HG03521 (cell line): ENCODE measurements at regions not wholly inside any gene's neighbourhood (a gene's known extent, or its start where the extent isn't known, plus 50 kb on each side); places are given as distances from the start of the nearest gene placed in this dataset.
A peak's percentile ranks its signal among the peaks of the same experiment; 100 is the strongest.

ENCODE experiments used
- ATAC-seq: cut with Tn5 transposase; IDR thresholded peaks from one replicate; pipeline ENCODE4 v1.9.1; 2021; ENCODE audit warnings: mild to moderate bottlenecking, moderate library complexity; ENCODE audit not compliant: unreplicated experiment

DNA sequence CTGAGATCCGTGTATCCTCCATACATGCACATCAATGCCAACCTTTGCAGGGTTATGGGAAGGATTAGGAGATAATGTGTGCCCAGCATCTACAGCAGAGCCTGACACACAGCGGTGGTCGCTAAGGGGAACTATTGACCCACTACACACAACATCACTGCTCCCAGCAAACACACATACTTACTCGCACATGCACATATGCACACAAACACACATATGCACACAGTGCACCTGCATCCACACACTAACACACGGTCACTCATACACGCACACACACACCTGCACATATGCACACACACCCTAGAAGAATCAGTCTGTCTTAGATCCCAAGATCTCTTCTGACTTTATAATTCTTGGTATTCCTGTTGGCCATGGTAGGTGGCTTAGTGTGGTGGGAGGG lies 118.3 kb downstream of the GYPC start:
- ATAC-seq = no peak

- no peak for ATAC-seq
Measured at GRCh38 chr2:126774761-126775160, 118.8 kb downstream of the GYPC start.

DNA sequence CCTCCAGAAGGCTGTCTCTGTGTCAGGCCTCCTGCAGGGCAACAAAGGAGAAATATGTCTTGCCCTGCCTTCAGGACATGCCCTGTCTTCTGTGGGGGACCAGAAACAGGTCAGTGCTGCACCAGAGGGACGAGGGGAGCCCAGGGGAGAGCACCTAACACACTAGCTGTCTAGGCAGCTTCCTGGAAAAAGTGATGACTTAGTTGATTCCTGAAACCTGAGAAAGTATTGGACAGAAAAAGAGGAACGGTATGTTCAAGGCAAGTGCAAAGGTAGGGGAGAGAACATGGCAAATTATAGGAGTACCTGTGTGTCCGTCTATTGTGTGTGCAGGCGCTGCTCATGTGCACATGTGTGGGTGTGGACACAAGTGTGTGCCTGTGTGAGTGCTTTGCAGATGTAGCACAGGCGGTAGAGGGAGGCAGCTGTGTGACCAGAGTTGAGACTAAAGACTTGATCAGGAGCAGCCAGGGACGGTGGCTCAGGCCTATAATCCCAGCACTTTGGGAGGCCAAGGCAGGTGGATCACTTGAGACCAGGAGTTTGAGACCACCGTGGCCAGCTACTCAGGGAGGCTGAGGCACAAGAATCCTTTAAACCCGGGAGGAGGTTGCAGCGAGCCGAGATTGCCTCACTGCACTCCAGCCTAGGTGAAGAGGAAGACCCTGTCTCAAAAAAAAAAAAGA lies 119.5 kb downstream of the GYPC start:
- no peak for ATAC-seq

DNA sequence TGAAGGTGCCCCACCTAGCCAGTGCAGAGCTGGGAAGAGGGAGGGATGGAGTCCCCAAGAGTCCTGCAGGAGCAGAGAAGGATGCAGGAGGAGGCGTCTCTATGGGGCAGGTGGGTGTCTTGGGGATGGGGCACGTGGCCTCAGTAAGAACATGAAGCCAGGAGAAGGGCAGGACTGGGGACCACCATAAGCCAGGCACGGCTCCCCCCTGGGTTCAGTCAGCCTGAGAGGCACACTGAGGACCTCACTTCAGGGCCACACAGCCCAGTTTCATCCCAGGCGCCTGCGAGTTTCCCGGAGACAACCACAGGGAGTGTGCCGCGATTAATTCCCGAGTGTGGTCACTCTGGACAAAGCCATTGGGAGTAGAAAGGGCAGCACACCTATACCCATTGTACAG lies 120.3 kb downstream of the GYPC start:
- no peak for ATAC-seq

DNA sequence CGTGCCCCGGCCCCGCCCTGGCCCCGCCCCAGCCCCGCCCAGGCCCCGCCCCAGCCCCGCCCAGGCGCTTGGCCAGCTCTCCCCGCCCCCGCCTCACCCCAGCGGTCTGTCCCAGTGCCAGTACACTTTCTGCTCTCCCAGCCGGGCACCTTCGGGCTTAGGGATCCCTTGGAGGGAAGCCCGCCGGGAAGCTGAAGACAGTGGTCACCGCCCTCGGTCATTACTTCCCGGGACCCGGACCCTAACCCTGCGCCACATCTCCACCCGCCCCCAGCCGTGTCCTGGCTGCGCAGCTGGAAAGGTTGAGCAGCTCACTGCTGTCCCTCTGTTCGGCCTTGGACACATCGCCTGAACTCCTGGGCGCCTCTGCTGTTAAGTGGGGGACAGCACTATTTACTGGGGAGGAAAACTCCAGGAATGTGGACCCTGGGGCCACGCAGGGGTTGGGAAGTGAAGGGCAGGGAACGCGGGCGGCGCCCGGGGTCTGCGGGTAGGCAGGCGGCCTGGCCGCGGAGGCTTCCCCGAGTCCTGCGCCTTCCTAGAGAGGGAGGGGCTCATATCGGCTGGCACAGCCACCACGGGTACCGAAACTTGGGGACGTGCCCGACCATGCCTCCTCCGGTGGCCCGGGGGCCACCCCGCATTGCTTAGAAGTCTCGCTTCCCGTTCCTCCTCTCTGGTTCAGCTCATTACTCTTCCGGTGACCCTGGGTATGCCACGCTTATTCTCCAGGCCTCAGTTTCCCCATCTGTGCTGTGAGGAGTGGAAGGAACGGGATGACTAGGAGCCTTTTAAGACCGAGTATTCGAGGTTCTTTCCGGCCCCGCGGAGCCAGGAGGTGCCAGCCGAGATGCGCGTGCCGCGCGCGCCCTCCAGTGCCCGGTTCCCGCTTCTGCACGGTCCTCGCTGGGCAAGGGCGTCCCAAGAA lies 121.0 kb downstream of the GYPC start:
- peak; percentile 86 for ATAC-seq

DNA sequence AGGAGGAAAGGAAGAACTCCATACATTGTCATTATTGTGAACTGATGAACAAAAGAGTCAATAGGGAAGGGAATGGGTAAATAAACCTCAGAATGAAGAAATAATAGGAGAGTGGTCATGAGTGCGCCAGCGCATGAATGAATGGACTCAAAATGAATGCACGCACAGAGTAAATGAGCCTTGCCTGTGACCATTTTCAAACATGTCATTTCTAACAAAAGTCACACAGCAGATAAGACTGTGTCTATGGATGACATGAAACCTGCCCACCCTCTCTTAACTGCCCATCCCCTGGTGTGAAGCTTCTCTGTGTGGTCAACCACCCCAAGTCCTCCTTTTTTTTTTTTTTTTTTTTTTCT lies 121.1 kb upstream of the TEX51 start:
- ATAC-seq = peak; percentile 11

- no peak for ATAC-seq
Measured at GRCh38 chr2:126778561-126779501, 119.9 kb upstream of the TEX51 start.

- no peak for ATAC-seq
Measured at GRCh38 chr2:126781206-126781605, 117.5 kb upstream of the TEX51 start.

DNA sequence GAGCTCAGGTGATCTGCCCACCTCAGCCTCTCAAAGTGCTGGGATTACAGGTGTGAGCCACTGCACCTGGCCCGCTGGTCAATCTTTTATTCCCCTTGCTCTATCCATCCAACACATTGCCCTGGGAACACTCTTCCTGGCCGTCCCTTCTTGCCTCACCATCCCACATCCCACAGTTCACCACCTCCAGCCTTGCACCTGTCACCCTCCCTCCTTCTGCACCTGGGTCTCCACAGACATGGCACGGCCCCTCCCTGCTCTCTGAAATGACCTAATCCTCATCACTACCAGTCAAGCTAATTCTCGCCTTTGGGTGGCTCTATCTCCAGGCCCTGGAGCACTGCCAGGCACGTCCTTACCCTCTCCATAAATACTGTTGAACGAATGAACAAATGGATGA lies 116.9 kb upstream of the TEX51 start:
- ATAC-seq = no peak

DNA sequence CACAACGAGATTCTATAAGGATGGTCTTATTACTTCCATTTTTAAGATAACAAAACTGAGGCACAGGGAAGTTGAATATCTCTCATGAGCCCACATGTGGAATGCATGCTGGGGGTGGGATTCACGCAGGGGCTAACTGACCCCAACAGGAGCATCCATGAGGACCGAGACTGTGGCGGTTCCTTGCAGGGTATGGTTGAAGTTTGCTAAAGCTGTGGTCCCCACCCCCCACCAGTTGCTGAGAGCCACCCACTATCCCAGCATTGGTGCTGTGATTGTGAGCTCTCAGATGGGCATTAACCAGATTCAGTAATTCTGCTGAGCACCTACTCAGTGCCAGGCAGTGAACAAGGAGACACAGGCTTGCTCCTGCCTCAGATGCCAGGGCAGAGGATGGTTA lies 116.0 kb upstream of the TEX51 start:
- no peak for ATAC-seq

- no peak for ATAC-seq
Measured at GRCh38 chr2:126783341-126783740, 115.3 kb upstream of the TEX51 start.

GRCh38 chr2:126784045-126784444 lies 114.6 kb upstream of the TEX51 start:
- ATAC-seq = no peak

DNA sequence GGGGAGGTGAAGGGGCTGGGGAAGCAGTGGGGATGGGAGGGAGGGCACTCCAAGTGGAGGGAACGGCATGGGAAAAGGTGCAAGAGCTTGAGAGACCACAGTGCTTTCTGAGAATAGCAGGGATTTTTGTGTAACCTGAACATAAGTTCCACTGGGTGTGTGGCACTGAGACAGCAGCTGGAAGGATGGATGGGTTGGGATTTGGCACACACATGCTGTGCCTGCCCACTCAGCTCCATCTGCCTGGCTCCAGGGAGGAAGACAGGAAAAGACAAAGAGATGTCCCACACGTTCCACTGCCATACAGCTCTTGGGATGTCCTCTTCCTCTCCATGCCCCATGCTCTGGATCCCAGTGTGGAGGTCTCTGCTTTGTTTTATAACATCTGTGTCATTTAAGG lies 114.1 kb upstream of the TEX51 start:
- no peak for ATAC-seq

- no peak for ATAC-seq
Measured at GRCh38 chr2:126785236-126785635, 113.5 kb upstream of the TEX51 start.

GRCh38 chr2:126785862-126786261 lies 112.8 kb upstream of the TEX51 start:
- no peak for ATAC-seq

DNA sequence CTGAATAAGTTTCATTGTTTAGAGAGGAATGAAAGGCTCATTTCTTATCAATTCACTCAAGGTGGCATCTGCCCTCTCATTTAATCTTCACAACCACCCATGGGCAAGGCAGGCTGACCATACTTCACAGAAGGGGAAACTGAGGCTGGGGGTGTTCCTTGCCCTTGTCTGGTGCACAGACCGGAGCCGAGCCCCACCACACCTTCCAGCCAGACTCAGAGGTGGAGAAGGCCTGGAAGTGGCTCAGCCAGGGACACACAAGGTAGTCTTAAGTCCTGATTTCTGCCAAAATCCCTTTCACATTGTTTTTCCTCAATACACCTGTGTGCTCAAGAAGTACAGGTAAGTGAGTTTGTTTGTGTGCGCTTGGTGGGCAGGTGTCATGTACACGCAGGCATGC lies 111.9 kb upstream of the TEX51 start:
- ATAC-seq = no peak

- ATAC-seq = no peak
Measured at GRCh38 chr2:126787289-126787688, 111.4 kb upstream of the TEX51 start.

DNA sequence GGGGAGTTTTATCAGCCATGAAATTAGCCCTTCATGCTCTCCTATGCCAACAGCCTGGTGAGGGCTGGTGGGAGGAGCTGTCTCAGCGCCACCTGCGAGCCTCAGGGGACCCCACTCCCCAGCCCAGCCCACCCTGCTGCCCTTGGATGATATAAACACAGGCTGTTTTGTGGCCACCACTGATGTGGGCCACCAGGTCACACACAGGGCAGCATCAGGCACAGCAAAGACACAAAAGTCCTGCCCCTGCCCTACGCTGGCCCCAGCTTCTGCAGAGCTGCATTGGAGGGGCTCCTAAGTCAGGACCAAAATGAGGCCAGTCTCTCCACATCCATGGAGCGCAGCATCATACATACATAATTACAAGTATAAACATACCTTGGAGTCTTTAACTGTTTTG lies 110.6 kb upstream of the TEX51 start:
- no peak for ATAC-seq

DNA sequence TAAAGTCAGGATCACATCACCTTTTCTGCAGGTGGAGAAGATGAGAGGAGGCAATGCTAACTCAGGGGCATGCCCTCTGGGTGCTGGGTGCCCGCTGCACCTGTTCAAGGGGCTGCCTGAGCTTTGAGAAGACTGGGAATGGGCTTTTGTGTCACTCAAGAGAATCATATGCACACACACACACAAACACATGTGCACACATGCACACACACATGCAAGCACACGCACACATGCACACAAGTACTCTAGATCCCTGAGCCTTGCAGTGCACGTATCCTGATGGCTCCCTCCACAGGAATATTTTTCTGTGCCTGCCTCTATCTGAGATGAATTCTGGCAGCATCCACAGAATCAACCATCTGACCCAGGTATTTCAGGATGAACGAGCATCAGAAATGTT lies 110.0 kb upstream of the TEX51 start:
- ATAC-seq = no peak

DNA sequence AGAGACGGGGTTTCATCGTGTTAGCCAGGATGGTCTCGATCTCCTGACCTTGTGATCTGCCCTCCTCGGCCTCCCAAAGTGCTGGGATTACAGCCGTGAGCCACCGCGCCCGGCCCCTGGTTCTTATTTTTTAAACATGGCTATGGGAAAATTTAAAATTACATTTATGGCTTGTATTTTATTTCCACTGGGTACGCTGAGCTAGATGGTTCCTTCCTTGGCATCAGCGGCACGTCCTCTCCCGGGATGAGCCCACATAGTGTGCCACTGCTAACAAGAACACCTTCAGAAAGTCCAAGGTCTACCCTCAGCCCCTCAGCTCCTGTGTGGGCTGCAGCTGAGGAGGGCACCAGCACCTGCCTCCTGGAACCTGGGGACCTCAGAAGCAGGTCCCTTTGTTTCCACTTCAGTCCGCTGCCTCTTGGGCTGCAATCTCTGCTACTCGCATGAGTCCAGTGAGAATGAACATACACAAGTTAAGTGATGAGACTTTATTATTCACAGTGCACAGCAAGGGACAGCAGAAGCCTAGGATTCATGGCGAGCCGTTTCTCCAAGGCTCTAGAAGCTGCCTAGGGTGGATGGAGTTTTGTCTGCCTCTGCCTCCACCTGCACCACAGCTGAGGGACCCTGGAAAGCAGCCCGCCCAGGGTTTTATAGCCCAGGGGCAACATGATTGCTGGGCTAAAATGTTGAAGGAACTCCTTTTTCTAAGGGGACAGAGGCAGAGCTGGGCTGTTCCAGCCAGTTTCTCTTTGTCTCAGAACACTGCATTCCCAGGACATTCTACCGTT lies 107.5 kb upstream of the TEX51 start:
- no peak for ATAC-seq

DNA sequence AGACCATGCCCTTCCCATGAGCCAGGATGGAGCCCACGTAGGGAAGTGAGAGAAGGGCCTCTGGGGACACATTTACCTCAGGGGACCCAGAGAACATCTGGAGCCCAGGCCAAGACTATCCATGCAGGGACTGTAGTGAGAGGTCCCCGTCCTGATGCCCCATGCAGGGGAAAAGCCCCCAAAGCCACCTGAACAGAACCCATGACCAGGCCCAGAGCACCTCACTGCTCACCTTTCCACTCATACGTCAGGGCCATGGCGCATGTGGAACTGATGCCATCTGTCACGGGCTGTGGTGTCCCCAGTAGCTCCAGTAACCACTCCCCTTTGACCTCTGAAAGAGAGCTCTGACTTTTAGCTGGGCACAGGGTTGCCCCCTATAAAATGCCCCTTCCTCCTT lies 106.5 kb upstream of the TEX51 start:
- ATAC-seq = no peak
